Bone marrow (tissue), 2 donors: ENCODE measurements at regions not wholly inside any gene's neighbourhood (a gene's known extent, or its start where the extent isn't known, plus 50 kb on each side); places are given as distances from the start of the nearest gene placed in this dataset.
"Not testable (repeated sequence)": the region's sequence is repeated elsewhere in the genome, so short reads cannot be mapped to it uniquely, and the experiment has no call there.

Experiments used
- DNase-seq, 2 donors: peaks; one replicate each; lab custom pipeline; 2025; lab: John Stamatoyannopoulos, UW

GRCh38 chr2:138931284-138932256 lies 151.4 kb upstream of the NXPH2 start:
- DNase-seq = no peak

DNA sequence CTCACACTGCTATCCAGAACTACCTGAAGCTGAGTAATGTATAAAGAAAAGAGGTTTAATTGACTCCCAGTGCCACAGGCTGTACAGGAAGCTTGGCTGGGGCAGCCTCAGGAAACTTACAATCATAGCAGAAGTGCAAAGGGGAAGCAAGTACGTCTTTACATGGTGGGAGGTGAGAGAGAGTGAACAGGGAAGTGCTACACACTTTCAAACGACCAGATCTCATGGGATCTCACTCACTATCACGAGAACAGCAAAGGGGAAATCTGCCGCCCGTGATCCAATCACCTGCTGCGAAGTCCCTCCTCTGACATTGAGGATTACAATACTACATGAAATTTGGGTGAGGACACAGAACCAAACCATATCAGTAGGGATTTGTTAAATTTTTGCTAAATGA lies 150.4 kb upstream of the NXPH2 start:
- no peak for DNase-seq

DNA sequence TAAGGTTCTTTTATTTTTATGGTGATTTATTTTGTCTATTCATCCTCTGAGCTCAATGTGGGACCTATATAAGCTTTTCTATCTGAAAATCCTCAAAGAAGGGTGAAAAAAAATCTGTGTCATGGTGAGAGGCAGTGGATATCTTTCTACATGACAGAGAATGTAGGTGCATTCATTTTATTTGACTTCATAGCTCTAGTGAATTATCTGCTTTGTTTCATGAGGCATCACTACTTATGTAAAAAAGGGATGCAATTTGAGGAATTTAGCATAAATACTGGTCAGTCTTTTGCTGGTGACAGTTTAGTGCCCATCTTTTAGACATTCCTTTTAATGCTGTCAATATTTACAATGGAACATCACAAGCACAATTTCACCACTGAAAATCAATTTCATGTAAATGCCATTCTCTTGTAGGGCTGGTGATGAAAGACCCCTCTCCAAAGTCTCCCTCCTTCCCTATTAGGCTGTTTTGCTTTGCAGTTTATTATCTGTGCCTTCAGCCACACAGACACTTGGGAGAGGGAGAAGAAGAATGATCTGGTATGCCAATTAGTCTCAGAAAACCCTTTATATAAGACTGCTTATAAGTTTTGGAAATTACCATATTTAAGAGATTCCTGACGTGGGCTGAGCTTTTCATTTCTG lies 148.3 kb upstream of the NXPH2 start:
- no peak for DNase-seq

- DNase-seq = no peak
Observed at GRCh38 chr2:138922973-138923563, 142.9 kb upstream of the NXPH2 start.

DNA sequence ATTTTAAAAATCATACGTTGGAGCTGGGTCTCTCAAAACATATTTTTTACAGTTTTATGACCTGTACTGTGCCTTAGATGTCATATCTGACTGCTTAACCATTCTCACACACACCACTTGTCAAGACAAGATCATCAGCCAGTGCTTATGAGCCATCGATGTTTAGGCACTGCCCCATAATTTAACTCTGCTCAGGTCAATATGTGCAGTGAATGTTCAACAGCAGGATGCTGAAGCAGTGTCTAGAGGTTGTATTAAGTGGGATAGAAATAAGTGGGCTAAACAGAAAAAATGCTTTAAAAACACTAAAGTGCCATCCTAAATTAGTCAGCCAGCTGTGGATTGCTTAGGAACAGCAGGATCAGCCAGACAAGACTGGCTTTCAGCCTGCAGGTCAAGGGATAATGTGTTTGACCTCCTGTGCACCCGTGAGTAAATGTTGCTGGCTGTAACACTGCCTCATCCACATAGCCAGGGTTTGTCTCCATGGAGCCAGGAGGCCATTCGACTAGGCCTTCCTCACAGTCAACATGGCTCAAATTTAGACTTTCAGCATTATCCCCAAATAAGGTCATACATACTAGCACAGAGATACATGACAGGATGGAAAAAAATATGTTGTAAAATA lies 139.0 kb upstream of the NXPH2 start:
- no peak for DNase-seq

- DNase-seq = no peak
Observed at GRCh38 chr2:138910427-138910826, 130.2 kb upstream of the NXPH2 start.

GRCh38 chr2:138906549-138906948 lies 126.4 kb upstream of the NXPH2 start:
- DNase-seq = no peak

DNA sequence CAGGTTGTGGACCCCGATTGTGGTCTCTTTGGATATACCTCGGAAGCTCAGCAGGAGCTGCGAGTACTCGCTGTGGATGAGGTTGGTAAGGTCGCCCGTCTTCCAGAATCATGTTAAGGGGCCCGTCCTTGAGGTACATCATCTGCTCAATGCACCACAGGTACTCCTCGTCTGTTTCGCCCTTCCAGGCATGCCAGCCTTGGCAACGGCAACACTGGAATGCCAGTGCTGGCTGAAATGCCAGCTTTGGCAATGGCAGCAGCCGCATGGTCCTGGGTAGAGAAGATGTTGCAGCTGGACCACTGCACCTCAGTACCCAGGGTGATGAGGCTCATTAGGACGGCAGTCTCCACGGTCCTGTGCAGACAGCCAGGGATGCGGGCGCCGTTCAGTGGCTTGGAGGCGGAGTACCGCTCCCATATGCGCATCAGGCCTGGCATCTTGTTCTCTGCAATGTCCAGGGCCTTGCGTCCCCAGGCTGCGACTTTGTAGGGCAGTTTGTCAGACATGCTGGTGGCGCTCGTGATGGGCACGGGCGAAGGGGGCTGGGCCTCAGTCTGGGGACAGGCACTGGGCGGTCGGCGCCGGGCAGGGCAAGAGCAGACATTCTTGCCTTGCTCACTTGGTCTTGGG lies 122.2 kb upstream of the NXPH2 start:
- no peak for DNase-seq

DNA sequence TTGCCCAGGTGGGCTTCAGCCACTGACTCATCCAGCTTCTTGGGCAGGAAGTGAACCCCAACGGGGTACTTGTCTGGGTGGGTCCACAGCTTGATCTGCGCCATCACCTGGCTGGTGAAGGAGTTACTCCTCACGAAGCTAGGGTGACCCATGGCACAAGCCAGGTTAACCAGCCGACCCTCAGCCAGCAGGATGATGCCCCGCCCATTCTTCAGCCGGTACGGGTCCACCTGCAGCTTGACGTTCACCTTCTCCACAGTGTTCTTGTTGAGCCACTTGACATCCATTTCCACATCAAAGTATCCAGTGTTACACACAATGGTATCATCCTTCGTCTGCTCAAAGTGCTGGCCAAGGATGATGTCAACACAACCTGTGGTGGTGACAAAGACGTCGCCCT lies 121.3 kb upstream of the NXPH2 start:
- DNase-seq = no peak

- no peak for DNase-seq
Observed at GRCh38 chr2:138898855-138899254, 118.7 kb upstream of the NXPH2 start.

- DNase-seq = no peak
Observed at GRCh38 chr2:138897274-138897673, 117.1 kb upstream of the NXPH2 start.

DNA sequence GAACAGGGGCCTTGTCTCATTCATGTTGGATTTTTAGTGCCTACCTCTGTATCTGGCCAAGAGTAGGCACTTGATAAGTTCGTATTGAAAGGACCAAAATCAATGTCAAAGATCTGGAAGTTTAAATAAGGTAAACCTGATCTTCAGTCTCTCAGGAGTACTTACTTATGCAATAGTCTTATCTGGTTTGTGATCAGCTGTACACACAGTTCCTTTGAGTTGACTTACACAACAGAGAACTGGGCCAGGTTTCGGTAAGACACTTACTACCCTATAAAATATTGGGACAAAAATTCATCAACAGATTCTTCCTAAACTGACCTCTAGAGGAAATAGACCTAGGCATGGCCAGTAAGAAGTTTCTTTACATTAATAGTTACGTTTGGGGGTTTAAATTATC lies 113.6 kb upstream of the NXPH2 start:
- no peak for DNase-seq

GRCh38 chr2:138881126-138881525 lies 100.9 kb upstream of the NXPH2 start:
- no peak for DNase-seq

DNA sequence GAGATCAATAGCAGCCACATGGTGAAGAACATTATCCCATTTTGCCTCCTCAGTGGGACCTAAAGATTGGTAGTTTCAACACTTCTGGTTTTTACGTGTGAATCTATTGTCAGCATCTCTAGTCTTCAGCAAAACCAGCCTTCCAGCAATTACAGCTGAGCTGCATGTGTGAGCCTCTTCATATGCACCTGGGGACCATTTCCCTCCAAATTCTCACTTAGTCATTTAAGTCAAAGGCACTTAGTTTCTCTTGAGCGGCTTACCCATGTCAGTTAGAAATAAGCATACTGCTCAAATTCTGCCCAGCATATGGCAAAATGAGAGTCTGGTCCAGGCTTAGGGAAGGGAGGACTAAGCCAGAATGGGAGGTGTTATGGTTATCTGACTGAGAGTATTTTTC lies 99.7 kb upstream of the NXPH2 start:
- DNase-seq = no peak

GRCh38 chr2:138877421-138877820 lies 97.2 kb upstream of the NXPH2 start:
- DNase-seq = no peak

GRCh38 chr2:138874251-138874650 lies 94.1 kb upstream of the NXPH2 start:
- no peak for DNase-seq

DNA sequence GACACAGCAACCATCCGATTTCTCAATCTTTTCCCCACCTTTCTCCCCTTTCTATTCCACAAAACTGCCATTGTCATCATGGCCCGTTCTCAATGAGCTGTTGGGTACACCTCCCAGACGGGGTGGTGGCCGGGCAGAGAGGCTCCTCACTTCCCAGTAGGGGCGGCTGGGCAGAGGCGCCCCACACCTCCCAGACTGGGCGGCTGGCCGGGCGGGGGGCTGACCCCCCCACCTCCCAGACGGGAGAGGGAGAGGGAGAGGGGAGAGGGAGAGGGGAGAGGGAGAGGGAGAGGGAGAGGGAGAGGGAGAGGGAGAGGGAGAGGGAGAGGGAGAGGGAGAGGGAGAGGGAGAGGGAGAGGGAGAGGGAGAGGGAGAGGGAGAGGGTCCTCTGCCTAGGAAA lies 91.9 kb upstream of the NXPH2 start:
- not testable (repeated sequence) for DNase-seq

GRCh38 chr2:138871312-138871711 lies 91.1 kb upstream of the NXPH2 start:
- no peak for DNase-seq

- DNase-seq = no peak
Observed at GRCh38 chr2:138867341-138867740, 87.2 kb upstream of the NXPH2 start.

DNA sequence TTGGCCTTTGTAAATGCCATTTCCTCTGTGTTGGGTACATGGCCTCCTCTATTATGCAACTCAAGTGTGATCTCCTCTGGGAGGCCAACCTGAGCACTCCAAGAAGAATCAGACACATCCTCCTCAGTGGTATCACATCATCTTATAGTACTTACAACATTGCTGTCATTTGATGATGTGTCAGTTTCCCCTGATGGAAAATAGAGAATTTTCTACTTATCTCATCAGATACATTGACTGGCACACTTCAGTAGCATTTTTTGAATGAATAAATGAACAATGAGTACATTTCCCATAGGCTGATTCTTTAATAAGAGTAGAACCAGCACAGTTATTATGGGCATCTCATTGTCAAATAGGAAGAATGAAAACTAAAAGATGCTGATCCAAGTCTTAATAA lies 86.6 kb upstream of the NXPH2 start:
- no peak for DNase-seq

DNA sequence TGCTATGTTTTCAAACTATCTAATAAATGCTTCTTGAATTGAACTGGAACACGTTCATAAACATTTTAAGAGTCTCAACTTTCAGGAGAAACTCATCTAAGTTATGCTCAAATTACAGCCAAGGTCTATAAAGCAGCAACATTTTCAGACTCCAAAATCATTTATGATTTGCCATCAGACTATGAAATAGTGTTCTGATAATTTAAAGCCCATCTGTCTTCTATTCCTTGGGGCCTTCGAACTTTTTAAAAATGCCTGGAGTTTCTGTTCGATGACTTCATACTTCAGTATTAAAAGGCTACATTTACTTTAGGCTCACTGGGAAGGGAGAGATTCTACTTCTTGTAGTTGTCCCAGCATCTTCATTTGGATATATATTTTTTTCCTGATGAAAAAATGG lies 73.6 kb upstream of the NXPH2 start:
- DNase-seq = no peak

GRCh38 chr2:138853296-138853695 lies 73.1 kb upstream of the NXPH2 start:
- no peak for DNase-seq
